ACHN (cell line): ENCODE measurements at regions not wholly inside any gene's neighbourhood (a gene's known extent, or its start where the extent isn't known, plus 50 kb on each side); places are given as distances from the start of the nearest gene placed in this dataset.

Source experiments
- DNase-seq: peaks from one replicate; pipeline ENCODE4 v3.0.0-alpha.2; 2015
- in situ Hi-C: cut with HindIII; loops from 2 replicates; pipeline ENCODE4 v1.10.0; 2017; ENCODE audit warnings: low sequenced_read_pairs, low pct_ligation_motif_present, low pct_unique_long_range_greater_than_20kb

DNA sequence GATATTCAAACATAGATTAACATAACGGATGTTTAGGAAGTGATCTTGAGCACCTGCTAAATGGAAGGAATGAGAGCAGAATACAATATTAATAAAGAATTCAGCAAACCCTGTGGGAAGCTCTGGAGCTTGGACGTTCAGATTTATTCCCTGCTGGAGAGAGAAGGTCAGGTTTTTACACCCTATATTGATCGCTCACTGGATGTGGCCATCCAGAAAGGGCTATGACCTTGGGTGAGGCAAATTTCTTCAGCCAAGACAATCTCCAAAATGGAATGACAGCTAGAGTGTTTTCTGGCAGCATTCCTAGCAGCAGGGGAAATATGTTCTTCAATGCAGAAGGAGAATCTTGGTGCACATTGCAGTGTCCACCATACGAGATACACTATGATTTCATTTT, 288.3 kb downstream of the IRS1 start:
- in situ Hi-C loops, result no loop called here
- DNase-seq, result no peak

- DNase-seq, result no peak
- in situ Hi-C loops, result no loop called here
These were observed 290.9 kb downstream of the IRS1 start for GRCh38 chr2:226508683-226509082.

DNA sequence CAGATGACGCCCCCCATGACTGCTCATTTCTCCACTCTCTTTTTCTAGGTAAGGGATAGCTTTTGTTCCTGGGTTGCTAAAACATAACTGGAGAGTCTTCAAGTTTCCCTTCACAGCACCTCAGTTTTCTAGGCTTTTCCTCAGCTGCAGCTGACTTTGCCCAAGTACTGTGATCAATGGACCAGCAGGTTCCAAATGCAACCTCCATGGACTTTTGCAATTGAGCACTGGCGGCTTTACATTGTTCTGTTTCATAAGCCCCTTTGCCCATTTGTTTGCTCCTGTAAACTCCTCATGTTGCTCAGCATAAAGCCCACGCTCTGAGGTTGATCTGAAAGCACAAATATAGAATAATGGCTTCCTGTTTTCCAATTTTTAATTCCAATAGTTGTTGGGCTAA, 291.6 kb downstream of the IRS1 start:
- in situ Hi-C loops, result no loop called here
- no peak for DNase-seq

DNA sequence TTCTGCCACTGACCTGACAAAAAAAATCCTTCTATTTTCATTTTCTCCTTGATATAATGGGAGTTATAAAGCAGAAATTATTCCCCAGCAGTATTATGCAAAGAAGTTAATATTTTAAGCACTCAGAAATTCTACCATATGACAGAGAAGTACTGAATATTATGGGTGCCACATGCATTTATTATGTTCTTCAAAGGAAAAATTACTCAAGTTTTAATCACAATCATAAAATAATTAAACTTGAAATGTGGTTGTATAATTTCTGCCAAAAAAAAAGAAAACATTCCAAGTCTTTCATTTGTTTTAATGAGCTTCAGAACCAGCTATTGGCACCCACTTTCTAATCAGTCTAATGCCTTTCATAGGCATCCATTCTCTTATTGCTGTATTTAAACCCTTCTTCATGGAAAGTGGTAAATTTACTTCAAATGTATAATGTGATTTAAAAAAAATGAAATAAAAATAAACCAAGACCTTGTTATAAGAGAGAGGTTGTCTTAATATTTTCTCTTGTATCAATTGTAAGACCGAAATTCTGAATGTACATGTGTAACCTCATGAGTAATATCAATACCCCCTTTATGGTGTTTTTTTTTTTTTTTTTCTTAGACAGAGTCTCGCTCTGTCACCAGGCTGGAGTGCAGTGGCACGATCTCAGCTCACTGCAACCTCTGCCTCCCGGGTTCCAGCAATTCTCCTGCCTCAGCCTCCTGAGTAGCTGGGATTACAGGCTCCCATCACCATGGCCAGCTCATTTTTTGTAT, 302.3 kb downstream of the IRS1 start:
- in situ Hi-C loops, result no loop called here
- DNase-seq, result no peak

DNA sequence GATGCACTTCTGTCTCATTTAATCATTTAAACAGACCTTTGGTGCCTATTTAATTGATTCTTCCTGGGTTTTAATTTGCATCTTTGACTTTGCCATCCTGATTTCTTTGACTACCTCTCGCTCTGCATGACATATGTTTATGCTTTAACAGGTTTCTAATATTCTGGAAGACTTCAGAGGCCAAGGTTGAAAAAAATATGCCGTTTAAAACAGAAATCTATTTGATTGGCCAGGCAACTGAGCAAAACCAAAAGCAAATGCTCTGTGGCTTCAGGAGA, 303.4 kb downstream of the IRS1 start:
- DNase-seq, result no peak
- in situ Hi-C loops, result no loop called here

DNA sequence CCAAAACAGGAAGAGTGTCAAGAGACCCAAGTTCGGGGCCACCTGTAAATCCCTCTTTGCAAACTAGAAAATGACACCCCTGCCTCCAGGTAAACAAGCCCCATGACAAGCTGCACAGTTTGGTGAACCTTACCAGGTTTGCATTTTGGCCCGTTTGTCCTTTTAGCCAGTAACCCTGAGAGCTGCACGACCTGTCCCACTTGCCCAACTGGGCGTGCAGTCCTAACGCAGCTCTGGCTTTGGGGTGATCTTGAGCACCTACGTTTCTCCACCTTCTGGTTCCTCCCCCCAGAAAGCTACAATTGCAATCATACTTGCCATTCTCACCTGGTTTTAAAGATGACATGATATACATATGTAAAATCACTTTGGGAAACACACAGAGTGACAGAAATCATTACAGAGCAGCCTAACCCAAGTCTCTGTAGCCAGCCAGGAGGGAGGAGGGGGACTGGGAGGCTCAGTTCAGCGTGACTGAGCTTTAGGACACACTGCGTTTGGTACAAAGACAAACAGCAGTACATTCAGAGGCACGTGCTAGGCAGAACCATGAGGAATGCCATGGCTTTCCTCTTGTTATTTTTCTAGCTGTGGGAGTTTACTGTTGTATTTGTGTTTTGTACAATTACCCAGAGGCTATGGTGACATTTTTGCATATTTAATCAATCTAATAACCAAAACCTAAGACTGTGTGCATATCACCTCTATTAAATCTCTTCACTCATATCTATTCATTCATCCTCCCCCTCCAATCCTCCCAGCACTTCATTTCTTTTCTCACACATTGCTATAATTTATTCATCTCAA, 304.0 kb downstream of the IRS1 start:
- in situ Hi-C loops, result no loop called here
- DNase-seq, result no peak

DNA sequence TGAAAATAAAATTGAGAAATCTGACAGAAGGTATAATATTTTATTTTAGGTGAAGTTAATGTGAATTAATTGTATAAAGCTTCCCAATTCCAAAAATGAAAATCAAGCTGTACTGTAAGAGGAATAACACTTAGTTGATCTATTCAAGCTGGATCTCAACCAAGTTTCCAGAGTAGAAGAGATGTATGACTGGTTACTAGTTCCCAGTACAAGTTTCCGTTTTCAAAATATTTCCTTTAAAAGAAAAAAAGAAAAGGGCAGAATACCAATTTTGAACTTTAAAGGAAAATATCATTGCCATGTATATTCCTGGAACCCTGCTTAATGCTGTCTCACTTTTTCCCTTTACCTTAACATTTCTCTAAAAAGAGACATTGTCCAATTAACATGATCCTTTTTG, 308.5 kb downstream of the IRS1 start:
- in situ Hi-C loops, result no loop called here
- no peak for DNase-seq

- in situ Hi-C loops, result no loop called here
- DNase-seq, result peak; percentile 6
These were observed 309.7 kb downstream of the IRS1 start for GRCh38 chr2:226489775-226490541.

- in situ Hi-C loops, result no loop called here
- no peak for DNase-seq
These were observed 311.6 kb downstream of the IRS1 start for GRCh38 chr2:226488034-226488433.

GRCh38 chr2:226487573-226487972, 312.0 kb downstream of the IRS1 start:
- in situ Hi-C loops, result no loop called here
- DNase-seq, result no peak

GRCh38 chr2:226483745-226484619, 315.6 kb downstream of the IRS1 start:
- peak; percentile 51 for DNase-seq
- in situ Hi-C loops, result no loop called here

DNA sequence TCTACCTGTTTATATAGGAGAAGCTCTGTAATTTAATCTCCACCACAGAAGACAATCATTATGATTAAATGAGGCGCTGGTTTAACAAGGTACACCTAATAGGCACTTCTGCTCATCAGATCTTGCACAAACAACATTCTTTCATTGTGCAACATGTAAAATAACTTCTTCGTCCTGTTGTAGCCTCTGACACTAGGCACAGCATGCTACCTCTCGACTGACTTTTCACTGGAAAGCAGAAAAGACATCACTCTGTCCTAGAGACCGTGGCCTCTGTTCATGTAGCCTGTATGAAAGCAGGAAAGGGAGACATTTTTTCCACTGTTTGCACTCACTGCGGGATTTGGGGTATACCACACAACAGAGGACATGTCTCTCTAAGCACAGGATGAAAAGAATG, 316.5 kb downstream of the IRS1 start:
- no peak for DNase-seq
- in situ Hi-C loops, result no loop called here

GRCh38 chr2:226478109-226478809, 321.4 kb downstream of the IRS1 start:
- DNase-seq, result peak; percentile 57
- in situ Hi-C loops, result no loop called here

- in situ Hi-C loops, result no loop called here
- DNase-seq, result no peak
These were observed 322.2 kb downstream of the IRS1 start for GRCh38 chr2:226477221-226478108.

- peak; percentile 76 for DNase-seq
- in situ Hi-C loops, result no loop called here
These were observed 324.0 kb downstream of the IRS1 start for GRCh38 chr2:226475650-226476049.

DNA sequence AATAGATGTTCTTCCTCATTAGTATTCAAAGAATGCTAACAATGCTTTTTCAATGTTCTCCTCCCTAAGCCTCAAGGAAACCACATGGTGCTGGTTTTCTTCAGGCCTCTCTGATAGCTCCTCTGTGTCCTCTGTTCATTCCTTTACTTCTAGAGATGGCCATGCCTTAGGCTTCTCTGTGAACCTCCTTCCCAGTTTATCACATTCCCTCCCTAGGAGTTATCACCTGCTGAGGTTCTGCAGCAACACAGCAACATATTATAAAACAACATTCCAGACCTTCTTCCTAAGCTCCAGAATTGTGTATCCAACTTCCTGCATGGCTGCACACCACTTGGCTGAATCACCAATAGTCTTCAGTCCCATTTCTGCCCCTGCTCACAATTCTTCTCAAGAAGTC, 325.5 kb downstream of the IRS1 start:
- in situ Hi-C loops, result no loop called here
- no peak for DNase-seq

DNA sequence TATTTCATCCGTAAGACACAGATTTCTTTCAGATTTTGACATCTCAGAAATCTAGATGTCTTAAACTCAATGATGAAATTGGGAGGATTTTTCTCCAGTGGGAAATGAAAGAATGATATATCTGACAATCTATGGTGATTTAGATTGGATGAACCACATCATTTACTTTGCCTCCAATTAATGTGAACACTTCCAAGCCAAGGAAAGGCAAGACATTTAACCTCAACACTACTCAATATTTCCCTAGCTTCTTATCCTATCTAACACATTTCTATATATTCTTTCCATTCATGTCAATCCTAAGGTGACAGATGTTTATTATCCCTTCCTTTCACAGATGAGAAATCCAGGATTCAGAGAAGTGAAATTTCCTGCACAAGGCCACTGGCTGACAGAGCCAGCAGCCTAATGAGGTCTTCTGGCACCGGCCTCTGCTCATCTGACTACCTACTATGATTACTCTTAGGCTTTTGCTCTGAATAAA, 327.6 kb downstream of the IRS1 start:
- in situ Hi-C loops, result no loop called here

More for the DNA sequence above, 327.6 kb downstream of the IRS1 start:
- DNase-seq, result no peak
